ENCODE measurements at regions not wholly inside any gene's neighbourhood (a gene's known extent, or its start where the extent isn't known, plus 50 kb on each side); places are given as distances from the start of the nearest gene placed in this dataset.
A peak's percentile ranks its signal among the peaks of the same experiment; 100 is the strongest.

DNA sequence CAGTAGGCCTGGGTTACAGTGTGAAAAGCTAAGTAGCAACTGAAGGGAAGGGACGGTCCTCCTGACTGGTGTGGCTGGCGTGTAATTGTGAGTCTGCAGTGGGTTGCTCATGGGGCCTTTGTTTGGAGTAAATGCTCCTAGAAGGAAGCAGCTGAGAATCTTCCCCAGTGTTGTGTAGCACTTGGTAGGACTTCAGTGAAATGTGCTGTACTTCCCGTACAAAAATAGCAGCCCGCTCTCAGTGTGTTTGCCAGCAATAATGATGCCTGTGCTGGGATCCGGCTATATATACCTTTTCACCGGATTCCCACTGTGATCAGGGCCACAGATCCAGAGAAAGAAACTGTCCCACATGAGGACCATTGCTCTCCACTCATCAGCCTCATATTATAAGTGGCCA is 175.7 kb upstream of the NTM start:
- no peak for DNase-seq

DNA sequence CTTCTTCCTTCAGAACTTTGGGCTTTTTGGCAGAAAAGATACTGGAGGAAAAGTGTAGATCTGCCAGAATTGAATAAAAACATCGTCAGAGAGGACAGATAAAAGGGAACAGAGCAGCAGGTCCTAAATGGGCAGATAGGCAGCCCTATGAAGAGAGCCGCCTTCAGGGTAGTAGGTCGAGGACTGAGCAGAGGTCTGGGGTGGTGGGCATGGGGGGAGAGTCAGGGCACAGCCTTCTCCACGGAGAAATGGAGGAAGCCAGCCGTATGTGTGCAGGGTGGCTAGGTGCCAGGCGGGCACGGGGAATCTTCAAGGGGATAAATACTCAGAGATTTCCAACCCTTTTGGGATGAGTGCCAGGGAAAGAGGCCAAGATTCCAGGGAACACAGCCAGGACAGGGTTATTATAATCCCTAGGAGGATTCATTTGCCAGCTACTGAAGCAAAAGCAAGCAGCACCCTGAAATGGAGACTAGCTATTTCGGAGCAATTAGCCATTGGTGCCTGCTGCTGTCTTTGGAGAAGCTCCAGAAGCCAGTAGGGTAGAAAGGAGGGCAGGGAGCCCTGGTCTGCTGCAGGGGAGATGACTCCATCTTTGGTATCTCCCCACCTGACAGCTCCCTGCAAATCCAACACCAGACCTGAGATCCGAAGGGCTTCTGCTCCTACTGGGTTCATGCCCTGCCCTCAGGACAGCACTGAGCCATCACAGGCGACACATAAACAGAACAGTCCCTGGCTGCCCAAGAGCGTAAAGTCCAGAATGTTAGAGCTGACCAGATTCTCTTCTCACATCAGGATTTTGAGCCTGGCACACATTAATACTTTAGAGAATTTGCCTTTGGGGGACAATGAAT is 174.5 kb upstream of the NTM start:
- DNase-seq, result peak; percentile 78 to 94

DNA sequence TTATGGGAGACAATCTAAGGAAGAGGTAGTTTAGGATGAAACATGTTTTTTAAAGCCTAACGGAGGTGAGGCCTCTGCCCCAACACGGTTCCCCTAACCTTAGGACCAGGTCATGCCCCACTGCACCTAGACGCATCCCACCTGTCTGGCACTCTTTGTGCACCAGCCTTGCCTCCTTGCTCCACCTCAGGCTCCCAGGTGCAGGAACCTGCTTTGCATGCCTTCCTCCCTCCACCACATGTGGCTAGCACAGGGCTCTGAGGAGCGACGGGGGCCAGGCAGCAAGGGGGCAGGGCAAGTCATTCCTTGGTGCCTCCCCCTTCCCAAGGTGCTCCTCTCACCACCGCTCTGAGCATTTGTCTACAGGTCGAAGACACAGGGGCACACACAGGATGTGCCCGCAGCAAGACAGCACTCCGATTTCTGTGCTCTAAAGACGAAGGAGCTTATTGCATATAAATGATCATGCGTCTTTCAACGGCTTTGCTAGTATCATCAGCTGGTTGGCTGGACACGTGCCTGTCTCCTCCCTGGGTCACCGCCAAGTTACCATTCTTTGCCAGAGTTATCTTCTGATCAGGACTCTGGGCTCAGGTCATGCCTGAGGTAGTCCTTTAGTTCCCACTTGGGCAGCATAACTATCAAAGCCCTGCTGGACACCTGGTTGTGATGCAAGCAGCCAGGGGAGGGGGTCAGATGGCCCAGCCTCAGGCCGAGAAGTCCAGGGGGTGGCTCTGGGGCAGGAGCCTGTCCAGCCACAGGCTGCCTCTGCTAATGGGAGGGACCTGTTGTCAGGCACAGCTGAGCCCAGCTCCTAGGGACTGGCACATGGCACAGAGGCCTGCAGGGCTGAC is 172.0 kb upstream of the NTM start:
- DNase-seq, result no peak

DNA sequence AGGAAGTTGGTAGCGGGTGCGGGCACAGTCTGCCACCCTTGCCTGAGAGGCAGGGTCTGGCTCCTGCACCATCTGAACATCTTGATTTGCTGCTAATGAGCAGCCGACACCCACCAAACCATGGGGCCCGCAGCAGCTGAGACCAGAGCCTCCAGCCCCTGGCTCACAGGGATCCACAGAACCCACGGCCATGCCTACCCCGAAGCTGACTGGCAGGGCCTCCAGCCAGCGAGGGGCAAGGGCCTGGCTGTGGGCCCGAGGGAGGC is 171.5 kb upstream of the NTM start:
- no peak for DNase-seq

DNA sequence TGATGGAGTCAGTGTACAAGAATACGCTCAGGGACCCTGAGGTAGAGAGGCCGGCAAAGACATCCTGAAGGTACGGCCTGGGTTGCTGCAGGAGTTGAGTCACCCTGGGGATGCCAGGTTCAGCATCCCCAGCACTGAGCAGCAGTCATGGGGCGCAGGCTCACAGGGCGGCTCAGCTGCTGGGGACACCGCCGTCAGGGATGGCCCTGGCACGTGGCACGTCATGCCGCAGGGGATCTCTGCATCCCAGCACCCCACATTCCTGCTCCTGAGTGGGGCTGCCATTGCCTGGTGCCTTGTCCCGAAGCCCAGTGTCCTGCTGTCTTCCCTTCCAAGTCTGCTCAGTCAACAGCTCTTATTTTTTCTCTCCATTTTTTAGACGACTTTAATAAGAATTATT is 168.7 kb upstream of the NTM start:
- no peak for DNase-seq

DNA sequence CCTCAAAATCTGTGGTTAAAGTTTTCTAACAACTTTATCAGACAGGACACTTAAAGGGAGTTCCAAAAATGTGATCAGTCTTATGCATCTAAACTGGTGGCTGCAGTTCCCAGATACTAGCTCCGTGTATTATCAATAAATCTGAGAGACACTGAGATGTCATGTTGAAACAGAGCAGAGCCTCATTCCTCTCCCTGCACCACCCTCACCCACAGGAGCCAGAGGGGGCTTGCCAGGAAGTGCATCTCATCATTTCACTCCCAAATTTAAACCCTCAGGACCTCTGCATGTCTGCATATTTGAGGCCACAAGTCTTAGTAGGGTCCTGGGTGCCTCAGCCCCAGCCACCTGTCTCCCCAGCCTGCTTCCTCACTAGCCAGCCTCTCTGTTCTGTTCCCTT is 167.4 kb upstream of the NTM start:
- no peak for DNase-seq

DNA sequence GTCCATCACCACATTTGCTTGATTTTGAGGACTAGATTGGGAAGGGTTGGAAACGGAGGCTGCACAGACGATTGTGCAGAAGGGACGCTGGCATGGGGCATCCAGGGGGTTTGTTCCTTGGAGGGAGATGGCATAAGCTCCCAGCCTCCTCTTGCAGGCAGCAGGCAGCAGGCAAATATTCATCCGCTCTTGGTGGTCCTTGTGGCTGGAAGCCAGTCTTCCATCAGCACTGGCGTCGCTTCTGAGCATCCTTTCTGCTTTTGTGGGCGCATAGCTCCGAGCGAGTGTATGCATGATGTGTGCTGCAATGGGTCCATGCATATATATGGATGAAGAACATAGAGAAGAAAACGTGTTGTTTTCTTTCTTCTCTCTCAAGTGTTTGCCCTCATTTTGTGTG is 166.1 kb upstream of the NTM start:
- no peak for DNase-seq

DNA sequence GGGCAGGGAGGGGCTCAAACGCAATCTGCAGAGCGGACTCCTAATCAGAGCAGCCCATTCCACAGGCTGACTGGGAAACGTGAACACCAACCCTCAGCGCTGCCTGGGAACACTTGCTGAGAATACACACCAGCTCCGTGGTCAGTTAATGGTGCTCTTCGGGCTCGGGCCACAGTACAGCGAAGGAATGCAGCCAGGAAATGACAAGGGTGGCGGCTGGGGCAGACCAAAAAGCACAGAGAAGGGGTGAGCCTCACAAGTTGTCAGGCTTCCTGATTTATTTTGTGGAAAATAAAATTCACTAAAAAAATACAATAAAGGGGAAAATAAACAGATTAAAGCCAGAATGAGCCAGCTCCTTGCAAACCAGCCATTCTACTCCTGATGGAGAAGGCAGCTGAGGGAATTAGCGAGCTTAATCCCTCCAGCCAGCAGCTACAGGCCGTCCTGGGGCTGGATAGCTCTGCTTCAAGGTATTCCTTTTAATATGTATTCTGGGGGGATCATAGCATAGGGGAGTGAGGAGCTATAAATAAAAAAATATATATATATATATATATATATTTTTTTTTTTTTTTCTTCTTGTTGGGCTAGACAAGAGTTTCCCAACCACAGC is 165.5 kb upstream of the NTM start:
- peak in 1 of 2 experiments; percentile 26 for DNase-seq

DNA sequence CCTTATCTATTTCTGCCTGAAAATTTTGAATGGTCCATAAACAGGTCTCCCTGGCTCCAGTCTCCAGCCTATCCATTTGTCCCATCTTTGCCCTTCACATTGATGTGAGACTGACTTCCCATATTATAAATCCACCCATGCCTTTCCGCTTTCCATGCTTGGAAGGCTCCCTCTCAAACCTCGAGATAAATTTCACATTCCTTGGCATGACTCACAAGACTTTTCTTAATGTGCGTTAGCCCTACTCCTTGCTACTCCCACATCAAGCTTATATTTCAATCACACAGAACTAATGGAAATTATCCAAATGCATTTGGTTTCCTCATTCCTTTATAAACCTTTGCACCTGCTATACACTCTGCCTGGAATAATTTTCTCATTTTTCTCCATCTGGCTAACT is 163.7 kb upstream of the NTM start:
- no peak for DNase-seq

DNA sequence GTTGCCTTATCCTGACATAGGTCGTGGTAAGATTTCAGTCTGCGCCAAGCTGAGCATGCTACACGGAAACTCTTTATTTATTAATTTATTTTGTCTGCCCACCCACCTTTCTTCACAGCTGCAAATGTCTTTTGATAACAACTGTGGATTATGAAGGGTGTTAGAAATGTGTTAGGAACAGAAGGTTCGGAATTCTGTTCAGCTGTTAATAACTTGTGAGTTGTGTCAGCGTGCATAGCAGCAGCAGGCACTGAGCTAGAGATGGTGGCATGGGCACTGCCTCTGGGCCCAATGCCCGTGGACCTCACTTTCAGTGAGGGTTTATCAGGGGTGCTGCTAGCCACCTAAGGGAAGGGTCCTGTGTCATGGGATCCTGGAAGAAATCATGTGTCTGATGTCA is 162.5 kb upstream of the NTM start:
- no peak for DNase-seq

DNA sequence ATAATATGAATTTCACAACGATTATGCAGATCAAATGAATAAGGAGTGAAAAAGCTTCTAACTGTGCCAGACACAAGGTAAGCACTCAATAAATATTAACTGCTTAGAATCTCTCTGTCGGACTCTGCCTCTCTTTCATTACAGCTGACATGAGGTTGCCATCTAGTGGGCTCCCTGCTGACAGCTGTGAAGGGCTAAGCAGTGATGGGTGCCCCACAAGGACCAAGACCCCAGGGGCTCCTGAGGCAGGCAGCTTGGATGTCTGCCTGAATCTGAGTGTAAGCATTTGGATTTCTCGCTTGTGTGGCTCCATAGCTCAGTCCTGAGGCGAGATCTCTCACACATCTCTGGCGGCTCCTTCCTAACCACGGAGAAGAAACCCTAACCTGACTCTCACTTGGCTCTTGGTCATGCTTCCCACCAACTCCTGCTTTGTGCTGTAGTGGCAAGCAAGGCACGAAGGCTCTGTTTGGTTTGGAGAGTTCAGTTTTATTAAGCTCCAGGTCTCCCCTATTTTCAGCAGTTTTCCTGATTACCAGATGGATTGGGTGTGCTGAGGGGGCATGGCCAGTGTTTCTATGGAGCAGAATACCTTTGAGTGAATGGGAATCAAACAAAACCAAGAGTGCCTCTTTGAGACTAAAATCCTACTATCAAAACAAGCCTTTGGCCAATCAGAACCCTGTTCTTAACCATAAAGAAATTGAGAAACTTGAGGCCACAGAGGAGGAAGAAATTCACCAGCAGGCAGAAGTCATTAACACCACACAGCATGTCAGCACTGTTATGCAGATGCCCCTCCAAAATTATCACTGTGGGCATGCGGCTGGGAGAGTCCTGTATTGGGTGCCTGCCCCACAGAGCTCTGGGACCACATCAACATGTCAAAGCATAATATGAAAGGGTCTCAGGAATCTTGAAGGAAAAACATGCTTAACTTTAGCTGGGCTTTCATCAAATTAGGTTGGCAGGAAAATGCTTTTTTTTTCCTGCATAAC is 152.8 kb upstream of the NTM start:
- peak; percentile 27 to 44 for DNase-seq

DNA sequence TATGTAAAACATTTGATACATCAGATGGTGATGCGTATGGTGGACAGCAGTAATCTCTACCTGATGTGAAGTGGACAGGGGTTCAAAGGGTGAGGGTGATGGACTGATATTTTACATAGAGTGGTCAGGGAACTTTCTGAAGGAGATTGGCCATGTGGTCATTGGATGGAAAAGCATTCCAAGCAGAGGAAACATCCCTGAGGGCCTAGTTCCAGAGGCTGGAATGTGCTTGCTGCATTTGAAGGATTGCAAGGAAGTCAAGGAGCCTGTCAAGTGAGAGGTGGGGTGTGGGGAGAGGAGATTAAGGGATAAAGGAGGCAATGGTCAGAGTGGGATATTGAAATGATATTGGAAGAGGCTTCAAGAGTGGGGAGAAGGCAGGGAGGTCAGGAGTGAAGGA is 151.9 kb upstream of the NTM start:
- DNase-seq, result no peak

DNA sequence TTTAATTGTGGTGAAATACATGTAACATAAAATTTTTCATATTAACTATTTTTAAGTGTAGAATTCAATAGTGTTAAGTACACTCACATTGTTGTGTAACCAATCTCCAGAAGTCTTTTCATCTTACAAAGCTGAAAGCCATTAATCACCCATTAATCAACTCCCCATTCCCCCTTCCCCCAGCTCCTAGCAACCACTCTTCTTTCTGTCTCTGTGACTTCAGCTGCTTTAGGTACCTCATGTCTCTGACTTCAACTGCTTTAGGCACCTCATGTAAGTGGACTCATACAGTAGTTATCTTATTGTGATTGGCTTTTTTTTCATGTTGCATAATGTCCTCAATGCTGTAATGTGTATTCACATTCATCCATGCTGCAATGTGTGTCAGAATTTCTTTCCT is 150.8 kb upstream of the NTM start:
- DNase-seq, result peak in 1 of 2 experiments; percentile 19

DNA sequence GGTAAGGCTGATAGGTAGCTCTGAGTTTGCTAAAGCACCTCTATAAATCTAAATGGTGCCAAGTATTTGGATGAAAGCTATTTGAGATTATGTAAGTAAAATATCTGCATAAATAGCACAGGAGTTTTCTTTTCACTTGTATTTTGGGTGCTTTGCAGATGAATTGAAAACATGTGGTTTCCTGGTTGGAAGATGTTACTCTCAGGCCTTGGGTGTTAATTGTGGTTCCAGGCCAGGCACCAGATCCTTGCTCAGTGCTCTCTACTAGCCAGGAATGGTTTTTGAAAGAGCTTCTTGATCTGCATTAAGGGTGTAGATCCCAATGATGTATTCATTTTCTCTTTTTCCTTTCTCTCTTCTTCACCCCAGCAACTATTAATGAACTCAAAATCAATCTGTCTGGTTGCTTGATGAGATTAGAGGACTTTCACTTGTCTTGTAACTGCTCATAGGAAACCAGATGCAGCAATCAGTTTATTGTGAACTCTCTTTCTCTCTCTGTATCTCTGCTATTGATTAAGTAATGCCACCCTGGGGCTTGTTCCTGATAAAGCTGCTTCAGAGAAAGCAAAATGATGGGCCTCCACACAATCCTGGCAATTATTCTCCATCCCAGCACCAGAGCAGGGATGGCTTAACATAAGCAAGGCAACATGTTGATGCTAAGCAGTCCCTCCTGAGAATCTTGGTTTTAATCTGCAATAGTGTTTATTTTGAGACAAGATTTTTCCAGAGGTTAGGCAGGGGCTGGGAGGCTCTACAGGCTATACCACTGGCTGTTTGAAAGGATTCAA is 147.0 kb upstream of the NTM start:
- DNase-seq, result no peak

DNA sequence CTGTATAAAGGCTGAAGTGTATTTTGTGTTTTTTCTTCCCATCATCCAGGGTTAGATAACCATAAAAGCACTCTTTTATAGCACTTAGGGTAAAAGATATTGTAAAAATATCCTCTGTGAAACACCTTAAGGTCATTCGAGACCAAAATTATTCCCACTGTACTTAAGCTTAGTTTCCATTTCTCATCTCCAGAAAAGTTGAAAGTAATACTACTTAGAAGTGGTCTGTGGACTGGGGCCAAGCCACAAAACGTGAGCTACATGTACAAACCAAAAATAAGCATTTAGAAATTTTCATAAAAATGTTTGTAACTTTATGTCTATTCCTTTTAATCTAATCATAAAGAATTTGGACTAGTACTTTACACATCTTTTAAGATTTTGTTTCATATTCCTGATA is 142.0 kb upstream of the NTM start:
- DNase-seq, result no peak

DNA sequence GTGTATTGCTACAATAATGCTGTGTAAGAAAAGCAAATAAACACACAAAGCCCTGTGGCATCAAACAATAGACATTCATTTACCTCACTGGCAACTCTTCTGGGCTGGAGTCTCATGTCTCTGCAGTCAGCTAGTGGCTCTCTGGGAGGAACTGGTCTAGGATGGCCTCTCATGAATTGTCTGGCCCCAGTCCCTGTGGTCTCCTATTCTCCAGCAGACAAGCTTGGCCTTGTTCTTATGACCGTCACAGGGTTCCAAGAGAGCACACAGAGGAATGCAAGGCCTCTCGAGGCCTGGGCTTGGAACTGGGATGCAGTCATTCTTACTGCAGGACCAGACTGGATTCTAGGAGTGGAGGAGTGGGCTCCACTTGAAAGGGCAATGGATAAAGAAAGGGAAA is 141.2 kb upstream of the NTM start:
- no peak for DNase-seq

DNA sequence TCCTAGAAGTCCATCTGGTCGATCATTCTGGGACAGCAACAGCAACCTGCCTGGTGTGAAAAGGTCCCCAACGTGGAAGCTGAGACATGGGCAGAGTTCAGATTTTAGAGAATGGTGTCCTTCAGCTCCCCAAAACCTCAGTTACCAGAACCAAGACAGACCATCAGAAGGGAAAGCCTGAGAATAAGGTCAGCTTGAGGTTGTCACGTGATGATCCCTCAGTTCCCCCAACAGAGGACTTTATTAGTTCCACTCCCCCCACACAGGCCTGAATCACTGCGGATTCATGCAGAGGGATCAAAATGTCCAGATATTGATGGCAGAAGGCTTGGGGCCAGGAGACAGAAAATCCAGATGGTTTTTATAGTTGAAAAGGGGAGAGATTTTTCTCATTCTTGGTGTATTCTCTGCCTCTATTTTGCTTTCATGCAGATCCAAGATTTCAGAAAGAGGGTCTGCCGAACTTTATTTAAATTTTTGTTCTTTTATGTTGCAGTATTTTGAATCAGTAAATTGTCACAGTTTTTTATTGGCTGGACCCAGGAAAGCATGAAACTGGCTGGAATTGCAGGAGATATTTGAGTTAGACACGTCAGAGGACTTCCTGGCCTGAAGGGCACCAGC is 139.0 kb upstream of the NTM start:
- no peak for DNase-seq

DNA sequence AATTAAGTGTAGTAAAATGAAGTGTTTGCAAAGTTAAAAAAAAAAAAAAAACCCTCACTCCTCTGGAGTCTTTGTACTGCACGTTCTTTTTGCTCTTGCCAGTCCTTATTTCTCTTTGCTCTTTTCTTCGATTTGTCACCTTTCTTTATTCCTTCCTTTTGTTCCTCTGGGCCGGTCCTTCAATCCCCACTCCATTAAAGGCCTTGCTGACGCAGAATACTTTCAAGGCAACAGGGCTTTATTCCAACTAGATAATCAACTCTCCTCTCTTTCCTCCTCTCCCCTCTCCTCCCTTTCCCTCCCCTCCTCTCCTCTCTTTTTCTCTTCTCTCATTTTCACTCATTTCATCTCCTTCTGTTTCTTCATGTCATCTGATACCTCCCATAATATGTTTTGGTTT is 138.2 kb upstream of the NTM start:
- DNase-seq, result no peak

DNA sequence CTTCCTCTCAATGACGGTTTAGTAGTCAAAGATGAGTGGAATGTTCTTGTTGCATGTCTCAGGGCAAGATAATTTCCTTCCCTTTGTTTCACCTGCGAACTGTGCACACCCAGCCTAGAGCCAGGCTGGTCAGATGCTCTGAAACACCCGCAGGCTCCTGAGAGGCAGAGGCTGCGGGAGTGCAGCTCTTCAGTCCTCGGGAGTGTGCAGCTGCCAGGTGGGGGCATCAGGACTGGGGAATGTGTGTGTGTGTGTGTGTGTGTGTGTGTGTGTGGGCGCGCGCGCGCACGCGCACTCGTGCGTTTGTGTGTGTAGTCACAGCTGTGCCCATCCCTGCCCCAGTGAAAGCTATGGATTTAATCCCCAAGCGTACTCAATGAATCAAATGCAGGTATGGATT is 136.2 kb upstream of the NTM start:
- DNase-seq, result peak; percentile 7 to 51

DNA sequence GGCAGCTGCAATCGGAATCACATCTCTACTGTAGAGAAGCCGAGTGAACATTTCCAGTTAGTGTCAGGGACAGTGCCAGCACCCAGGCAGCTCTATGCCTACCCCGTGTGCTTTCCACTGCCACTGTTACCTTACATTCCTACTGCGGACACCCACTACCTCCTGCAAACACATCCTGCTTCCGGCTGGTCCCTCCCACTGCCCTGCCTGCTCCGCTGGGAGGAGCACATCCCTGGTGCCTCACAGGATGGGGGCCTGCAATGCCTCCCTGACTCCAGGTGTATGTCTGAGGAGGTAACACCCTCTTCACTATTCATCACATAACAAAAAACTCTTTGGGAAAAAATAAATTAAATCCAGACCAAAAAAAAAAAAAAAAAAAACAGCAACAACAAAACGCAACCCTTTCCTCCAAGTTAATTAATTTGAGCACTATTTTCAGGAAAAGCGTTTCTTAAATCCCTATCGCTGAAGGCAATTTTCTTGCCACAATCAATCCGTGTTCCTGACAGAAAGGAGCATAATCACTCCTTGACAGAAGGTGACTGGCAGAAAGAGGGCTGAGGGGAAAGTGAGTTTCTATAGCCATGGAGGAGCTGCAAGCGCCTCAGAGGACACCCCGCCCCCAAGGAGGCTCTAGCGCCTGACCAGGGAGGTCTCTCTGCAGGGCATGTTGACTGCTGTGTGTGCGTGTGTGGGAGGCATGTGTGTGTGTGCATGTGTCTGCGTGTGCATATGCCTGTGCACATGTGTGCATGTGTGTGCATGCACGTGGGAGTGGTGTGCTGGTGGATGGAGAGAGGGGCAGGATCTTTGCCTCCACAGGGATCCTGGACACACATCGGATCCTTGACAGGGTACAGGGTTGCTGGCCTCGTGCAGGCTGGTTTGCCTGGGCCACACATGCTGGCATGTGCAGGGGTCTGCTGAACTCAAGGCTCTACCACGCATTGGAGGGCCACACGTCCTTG is 134.8 kb upstream of the NTM start:
- DNase-seq, result no peak
